Loucy (cell line): ENCODE measurements at regions not wholly inside any gene's neighbourhood (a gene's known extent, or its start where the extent isn't known, plus 50 kb on each side); places are given as distances from the start of the nearest gene placed in this dataset.

ENCODE experiments used
- H2AFZ ChIP-seq: fragments of 200-600 bp; sonication (generic); 2 replicates; pipeline ENCODE4 v1.6.0; 2016; ENCODE audit warnings: antibody characterized with exemption, mild to moderate bottlenecking, low read length, moderate library complexity
- H3F3A ChIP-seq: fragments of 200-600 bp; 2 replicates; pipeline ENCODE4 v1.6.0; 2016; ENCODE audit warnings: antibody characterized with exemption, low read depth, mild to moderate bottlenecking
- H3K27me3 ChIP-seq: fragments of 200-600 bp; sonication (generic); 2 replicates; pipeline ENCODE4 v1.6.1; 2014; ENCODE audit warnings: low read length, mild to moderate bottlenecking; ENCODE audit not compliant: insufficient read depth, poor library complexity, severe bottlenecking
- H3K36me3 ChIP-seq: fragments of 200-600 bp; sonication (generic); 2 replicates; pipeline ENCODE4 v1.6.1; 2016; ENCODE audit warnings: low read length; ENCODE audit not compliant: insufficient read depth
- H3K4me1 ChIP-seq: fragments of 200-600 bp; sonication (generic); 2 replicates; pipeline ENCODE4 v1.5.1; 2014; ENCODE audit warnings: low read length, mild to moderate bottlenecking; ENCODE audit not compliant: insufficient read depth, poor library complexity, severe bottlenecking
- H3K4me2 ChIP-seq: fragments of 200-600 bp; sonication (generic); 2 replicates; pipeline ENCODE4 v1.6.0; 2014; ENCODE audit warnings: antibody characterized with exemption, low read length, low read depth, mild to moderate bottlenecking; ENCODE audit not compliant: poor library complexity, severe bottlenecking
- H3K4me3 ChIP-seq: fragments of 200-600 bp; sonication (generic); 2 replicates; pipeline ENCODE4 v1.5.1; 2014; ENCODE audit warnings: low read length, mild to moderate bottlenecking, mixed read lengths; ENCODE audit not compliant: poor library complexity, severe bottlenecking
- H3K79me2 ChIP-seq: fragments of 200-600 bp; sonication (generic); 2 replicates; pipeline ENCODE4 v1.6.1; 2014; ENCODE audit warnings: low read length; ENCODE audit not compliant: insufficient read depth
- H3K9ac ChIP-seq: fragments of 200-600 bp; sonication (generic); 2 replicates; pipeline ENCODE4 v1.6.0; 2014; ENCODE audit warnings: mild to moderate bottlenecking, low read depth, low read length, moderate library complexity; ENCODE audit not compliant: poor library complexity, severe bottlenecking
- H3K9me2 ChIP-seq: fragments of 200-600 bp; sonication (generic); replicated peaks from 2 replicates; pipeline ENCODE4 v1.6.1; 2016; ENCODE audit warnings: low read depth, low read length, mixed read lengths
- H3K9me3 ChIP-seq: fragments of 200-600 bp; sonication (generic); 2 replicates; pipeline ENCODE4 v1.6.1; 2014; ENCODE audit warnings: mild to moderate bottlenecking, antibody characterized with exemption, low read length, low read depth; ENCODE audit not compliant: insufficient read depth
- H4K20me1 ChIP-seq: fragments of 200-600 bp; sonication (generic); 2 replicates; pipeline ENCODE4 v1.6.0; 2014; ENCODE audit warnings: antibody characterized with exemption, low read length, mild to moderate bottlenecking; ENCODE audit not compliant: insufficient read depth, poor library complexity, severe bottlenecking
- CTCF ChIP-seq: fragments of 200-600 bp; sonication (generic); conservative IDR thresholded peaks from 2 replicates; pipeline ENCODE4 v1.5.1; 2014; ENCODE audit warnings: mild to moderate bottlenecking, antibody characterized with exemption, low read length
- EZH2phosphoT487 ChIP-seq: fragments of 200-600 bp; IDR thresholded peaks from 2 replicates; pipeline ENCODE4 v1.6.1; 2018; ENCODE audit warnings: antibody characterized with exemption, mild to moderate bottlenecking, moderate library complexity, borderline replicate concordance

- H3K9me2 ChIP-seq = no peaks in the 10 kb centered on the region
- no peaks in the 10 kb centered on the region for H3K79me2 ChIP-seq
- H2AFZ ChIP-seq = no peak overlapping the region
- H3K36me3 ChIP-seq = no peaks in the 10 kb centered on the region
- no peak overlapping the region for H3K9ac ChIP-seq
- TF ChIP-seq EZH2phosphoT487 = no peak
- no peak overlapping the region for H3K4me3 ChIP-seq
- no peaks in the 10 kb centered on the region for H3K9me3 ChIP-seq
- H3K4me1 ChIP-seq = peaks cover 12% of the 10 kb centered on the region
- H3F3A ChIP-seq = no peaks in the 10 kb centered on the region
- no peak overlapping the region for H3K4me2 ChIP-seq
- no peaks in the 10 kb centered on the region for H3K27me3 ChIP-seq
- H4K20me1 ChIP-seq = no peaks in the 10 kb centered on the region
Measured at GRCh38 chrX:107551546-107551945, 76.8 kb upstream of the PRPS1 start.

DNA sequence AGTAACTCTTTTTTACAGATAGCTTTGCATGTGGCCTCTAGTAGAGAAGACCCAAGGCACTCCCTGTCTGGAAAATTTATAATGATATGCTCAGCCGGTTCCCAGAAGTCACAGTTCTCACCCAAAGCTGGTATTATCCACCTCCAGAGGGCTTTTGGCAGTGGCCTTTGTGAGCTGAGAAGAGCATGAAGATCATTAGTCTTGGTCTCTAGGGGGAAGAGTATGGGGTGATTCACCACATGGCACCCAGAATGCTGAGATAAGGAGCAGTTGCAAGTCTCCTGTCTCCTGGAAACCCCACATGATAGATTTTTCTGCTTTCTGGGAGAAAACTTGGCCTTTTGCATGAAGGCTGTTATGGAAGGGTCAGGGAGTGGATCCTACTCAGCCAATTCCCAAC is 75.4 kb upstream of the PRPS1 start:
- no peaks in the 10 kb centered on the region for H3K27me3 ChIP-seq
- peaks cover 7% of the 10 kb centered on the region for H3K4me1 ChIP-seq
- no peak overlapping the region for H3K4me2 ChIP-seq
- no peak overlapping the region for H3K9ac ChIP-seq
- no peaks in the 10 kb centered on the region for H3K79me2 ChIP-seq
- H3K4me3 ChIP-seq = no peak overlapping the region
- no peaks in the 10 kb centered on the region for H3K9me3 ChIP-seq
- H2AFZ ChIP-seq = no peak overlapping the region
- TF ChIP-seq CTCF (no peak), EZH2phosphoT487 (no peak)
- no peaks in the 10 kb centered on the region for H4K20me1 ChIP-seq
- H3K9me2 ChIP-seq = no peaks in the 10 kb centered on the region
- no peaks in the 10 kb centered on the region for H3K36me3 ChIP-seq
- H3F3A ChIP-seq = no peaks in the 10 kb centered on the region

DNA sequence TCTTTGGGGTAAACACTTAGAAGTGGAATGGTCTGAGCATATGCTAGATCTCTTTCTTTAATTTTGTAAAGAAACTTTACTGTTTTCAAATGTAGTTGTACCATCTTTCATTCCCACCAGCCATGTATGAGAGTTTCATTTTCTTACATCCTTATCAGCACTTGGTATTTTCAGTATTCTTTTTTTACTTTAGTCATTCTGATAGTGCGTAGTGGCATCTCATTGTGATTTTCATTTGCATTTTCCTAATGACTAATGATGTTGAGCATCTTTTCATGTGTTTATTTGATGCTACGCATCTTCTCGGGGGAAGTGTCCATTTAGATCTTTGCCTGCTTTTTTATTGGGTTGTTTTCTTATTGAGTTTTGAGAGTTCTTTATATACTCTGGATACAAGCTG is 71.3 kb upstream of the PRPS1 start:
- TF ChIP-seq EZH2phosphoT487 (no peak), CTCF (no peak)
- no peaks in the 10 kb centered on the region for H3K79me2 ChIP-seq
- no peak overlapping the region for H3K9ac ChIP-seq
- H3K4me3 ChIP-seq = no peak overlapping the region
- no peaks in the 10 kb centered on the region for H3F3A ChIP-seq
- H3K9me2 ChIP-seq = no peaks in the 10 kb centered on the region
- H2AFZ ChIP-seq = no peak overlapping the region
- no peaks in the 10 kb centered on the region for H3K9me3 ChIP-seq
- H3K27me3 ChIP-seq = no peaks in the 10 kb centered on the region
- no peaks in the 10 kb centered on the region for H3K4me1 ChIP-seq
- H4K20me1 ChIP-seq = no peaks in the 10 kb centered on the region
- H3K36me3 ChIP-seq = no peaks in the 10 kb centered on the region
- no peak overlapping the region for H3K4me2 ChIP-seq

- TF ChIP-seq CTCF (no peak), EZH2phosphoT487 (no peak)
- no peaks in the 10 kb centered on the region for H3K36me3 ChIP-seq
- no peaks in the 10 kb centered on the region for H4K20me1 ChIP-seq
- no peak overlapping the region for H2AFZ ChIP-seq
- H3K9me3 ChIP-seq = no peaks in the 10 kb centered on the region
- H3F3A ChIP-seq = no peaks in the 10 kb centered on the region
- H3K4me2 ChIP-seq = no peak overlapping the region
- no peaks in the 10 kb centered on the region for H3K79me2 ChIP-seq
- H3K9ac ChIP-seq = no peak overlapping the region
- no peaks in the 10 kb centered on the region for H3K9me2 ChIP-seq
- H3K4me1 ChIP-seq = no peaks in the 10 kb centered on the region
- no peak overlapping the region for H3K4me3 ChIP-seq
- H3K27me3 ChIP-seq = no peaks in the 10 kb centered on the region
Measured at GRCh38 chrX:107559506-107559905, 68.8 kb upstream of the PRPS1 start.
